ENCODE measurements at regions not wholly inside any gene's neighbourhood (a gene's known extent, or its start where the extent isn't known, plus 50 kb on each side); places are given as distances from the start of the nearest gene placed in this dataset.

DNA sequence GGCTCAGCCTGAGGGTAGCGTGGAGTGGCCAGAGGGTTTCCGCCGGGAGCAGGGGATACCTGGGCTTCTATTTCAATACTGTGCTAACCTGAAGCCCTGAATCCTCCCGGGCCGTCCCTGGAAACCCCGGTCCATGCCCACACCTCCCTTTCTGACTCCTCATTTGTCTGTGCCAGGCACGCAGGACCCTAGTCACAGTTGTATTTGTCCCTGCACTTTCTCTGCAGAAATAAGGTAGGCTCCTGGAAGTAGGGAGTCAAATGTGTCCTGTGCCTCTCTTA is 418.8 kb upstream of the HS6ST1 start:
- no peak for TF ChIP-seq POLR2A (IDR thresholded peaks at IDR 0.05)
- TF ChIP-seq, protein P1, sequence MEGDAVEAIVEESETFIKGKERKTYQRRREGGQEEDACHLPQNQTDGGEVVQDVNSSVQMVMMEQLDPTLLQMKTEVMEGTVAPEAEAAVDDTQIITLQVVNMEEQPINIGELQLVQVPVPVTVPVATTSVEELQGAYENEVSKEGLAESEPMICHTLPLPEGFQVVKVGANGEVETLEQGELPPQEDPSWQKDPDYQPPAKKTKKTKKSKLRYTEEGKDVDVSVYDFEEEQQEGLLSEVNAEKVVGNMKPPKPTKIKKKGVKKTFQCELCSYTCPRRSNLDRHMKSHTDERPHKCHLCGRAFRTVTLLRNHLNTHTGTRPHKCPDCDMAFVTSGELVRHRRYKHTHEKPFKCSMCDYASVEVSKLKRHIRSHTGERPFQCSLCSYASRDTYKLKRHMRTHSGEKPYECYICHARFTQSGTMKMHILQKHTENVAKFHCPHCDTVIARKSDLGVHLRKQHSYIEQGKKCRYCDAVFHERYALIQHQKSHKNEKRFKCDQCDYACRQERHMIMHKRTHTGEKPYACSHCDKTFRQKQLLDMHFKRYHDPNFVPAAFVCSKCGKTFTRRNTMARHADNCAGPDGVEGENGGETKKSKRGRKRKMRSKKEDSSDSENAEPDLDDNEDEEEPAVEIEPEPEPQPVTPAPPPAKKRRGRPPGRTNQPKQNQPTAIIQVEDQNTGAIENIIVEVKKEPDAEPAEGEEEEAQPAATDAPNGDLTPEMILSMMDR (IDR thresholded peaks at IDR 0.05) = no peak

All from lower leg skin (tissue), 3 donors.